Mesendoderm (in vitro differentiated cells): ENCODE measurements at regions not wholly inside any gene's neighbourhood (a gene's known extent, or its start where the extent isn't known, plus 50 kb on each side); places are given as distances from the start of the nearest gene placed in this dataset.

ENCODE experiments used
- DNase-seq: peaks from one replicate; pipeline ENCODE4 v3.0.0; 2013
- H2AK5ac ChIP-seq: 2 replicates; pipeline ENCODE4 v1.6.1; 2013; ENCODE audit warnings: low read length, inconsistent platforms
- H2BK120ac ChIP-seq: 2 replicates; pipeline ENCODE4 v1.6.1; 2013; ENCODE audit warnings: low read depth, mild to moderate bottlenecking, low read length, moderate library complexity, mixed read lengths
- H2BK15ac ChIP-seq: replicated peaks from 2 replicates; pipeline ENCODE4 v1.6.1; 2013; ENCODE audit warnings: low read depth, mild to moderate bottlenecking, moderate library complexity
- H2BK5ac ChIP-seq: 2 replicates; pipeline ENCODE4 v1.6.1; 2013; ENCODE audit warnings: low read length, inconsistent platforms
- H3K18ac ChIP-seq: 2 replicates; pipeline ENCODE4 v1.6.1; 2013; ENCODE audit warnings: mild to moderate bottlenecking, low read length, mixed read lengths
- H3K23ac ChIP-seq: one replicate; pipeline ENCODE4 v1.6.1; 2013; ENCODE audit warnings: low read length
- H3K27ac ChIP-seq: 2 replicates; pipeline ENCODE4 v1.5.1; 2013; ENCODE audit warnings: low read depth, mild to moderate bottlenecking, inconsistent platforms, low read length, moderate library complexity
- H3K27me3 ChIP-seq: 2 replicates; pipeline ENCODE4 v1.6.1; 2013; ENCODE audit warnings: low read length, control low read depth, mild to moderate bottlenecking, inconsistent platforms; ENCODE audit not compliant: insufficient read depth, poor library complexity
- H3K36me3 ChIP-seq: 2 replicates; pipeline ENCODE4 v1.6.1; 2013; ENCODE audit warnings: low read length, inconsistent platforms; ENCODE audit not compliant: control insufficient read depth, insufficient read depth
- H3K4ac ChIP-seq: one replicate; pipeline ENCODE4 v1.6.1; 2013; ENCODE audit warnings: low read depth, mild to moderate bottlenecking, low read length, moderate library complexity
- H3K4me1 ChIP-seq: 2 replicates; pipeline ENCODE4 v1.6.1; 2013; ENCODE audit warnings: low read depth, low read length, inconsistent platforms; ENCODE audit not compliant: control insufficient read depth
- H3K4me2 ChIP-seq: 2 replicates; pipeline ENCODE4 v1.6.1; 2013; ENCODE audit warnings: low read length
- H3K4me3 ChIP-seq: 2 replicates; pipeline ENCODE4 v1.5.1; 2013; ENCODE audit warnings: mild to moderate bottlenecking, low read length
- H3K56ac ChIP-seq: one replicate; pipeline ENCODE4 v1.6.1; 2013; ENCODE audit warnings: low read length
- H3K79me1 ChIP-seq: 2 replicates; pipeline ENCODE4 v1.6.1; 2013; ENCODE audit warnings: low read length, inconsistent platforms
- H3K79me2 ChIP-seq: 2 replicates; pipeline ENCODE4 v1.6.1; 2013; ENCODE audit warnings: mild to moderate bottlenecking, low read length; ENCODE audit not compliant: control insufficient read depth, insufficient read depth
- H3K9ac ChIP-seq: 2 replicates; pipeline ENCODE4 v1.6.1; 2013; ENCODE audit warnings: low read length, inconsistent platforms
- H4K5ac ChIP-seq: one replicate; pipeline ENCODE4 v1.6.1; 2013; ENCODE audit warnings: low read length
- H4K8ac ChIP-seq: one replicate; pipeline ENCODE4 v1.6.1; 2013; ENCODE audit warnings: low read depth, mild to moderate bottlenecking, control low read depth, low read length, moderate library complexity
- WGBS: extraction: QIAGEN DNeasy Blood & Tissue Kit; methylation state at CpG from one replicate; pipeline ENCODE4 v1.1.7; 2013; ENCODE audit warnings: low lambda C conversion rate, missing lambda C conversion rate; ENCODE audit not compliant: insufficient coverage; ENCODE audit errors: extremely low coverage; 5-methylcytosine and 5-hydroxymethylcytosine counted together

DNA sequence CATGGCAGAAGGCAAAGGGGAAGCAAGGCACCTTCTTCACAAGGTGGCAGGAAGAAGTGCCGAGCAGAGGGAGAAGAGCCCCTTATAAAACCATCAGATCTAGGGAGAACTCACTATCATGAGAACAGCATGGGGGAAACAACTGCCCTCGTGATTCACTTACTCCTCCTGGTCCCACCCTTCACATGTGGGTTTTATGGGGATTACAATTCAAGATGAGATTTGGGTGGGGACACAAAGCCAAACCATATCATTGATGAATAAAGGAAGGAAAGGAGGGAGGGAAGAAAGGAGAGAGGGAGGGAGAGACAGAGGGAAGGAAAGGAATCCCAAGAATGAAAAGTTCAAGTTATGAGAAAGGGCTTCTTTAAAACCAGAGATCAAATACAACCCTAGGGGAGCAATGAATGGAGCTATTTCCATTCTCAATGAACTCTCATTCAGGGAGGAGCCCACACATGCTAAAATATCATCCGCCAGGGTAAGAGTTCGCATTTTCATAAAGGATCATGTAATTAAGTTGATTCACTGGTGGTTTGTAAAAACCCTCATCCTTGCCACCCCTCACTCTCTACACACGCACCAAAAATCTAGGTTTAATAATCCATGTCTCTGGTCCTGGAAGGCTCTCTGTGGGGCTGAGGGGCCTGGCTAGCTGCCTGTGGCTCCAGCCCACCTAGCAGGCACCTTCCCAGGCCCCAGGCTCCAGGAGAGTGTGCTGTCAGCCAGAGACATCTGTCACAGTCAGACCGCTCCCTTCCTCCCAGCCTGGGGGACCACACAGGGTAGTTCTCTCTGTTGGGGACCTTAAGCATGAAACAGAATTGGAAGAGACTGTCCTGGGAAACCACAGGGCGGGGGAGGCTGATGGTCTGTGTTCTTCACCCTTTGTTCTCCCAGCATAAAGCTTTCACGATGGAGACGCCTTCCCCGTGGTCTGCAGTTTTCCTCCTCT, 94.0 kb downstream of the CCDC185 start:
- no peak overlapping the region for H3K4me2 ChIP-seq
- no peak overlapping the region for H3K23ac ChIP-seq
- no peak overlapping the region for H3K4me3 ChIP-seq
- H3K9ac ChIP-seq = no peak overlapping the region
- H3K4ac ChIP-seq = no peak overlapping the region
- H2BK120ac ChIP-seq = no peak overlapping the region
- H3K27ac ChIP-seq = no peak overlapping the region
- H4K8ac ChIP-seq = no peak overlapping the region
- no peak overlapping the region for H2BK15ac ChIP-seq
- H4K5ac ChIP-seq = no peak overlapping the region
- H3K79me2 ChIP-seq = no peaks in the 10 kb centered on the region
- DNase-seq = no peak
- H3K4me1 ChIP-seq = no peaks in the 10 kb centered on the region
- no peaks in the 10 kb centered on the region for H3K27me3 ChIP-seq
- no peak overlapping the region for H2AK5ac ChIP-seq
- WGBS = no CpG with 5 or more reads among the region's 10 CpGs
- H2BK5ac ChIP-seq = no peak overlapping the region
- H3K18ac ChIP-seq = no peak overlapping the region
- H3K36me3 ChIP-seq = no peaks in the 10 kb centered on the region
- H3K56ac ChIP-seq = no peak overlapping the region
- H3K79me1 ChIP-seq = no peaks in the 10 kb centered on the region

DNA sequence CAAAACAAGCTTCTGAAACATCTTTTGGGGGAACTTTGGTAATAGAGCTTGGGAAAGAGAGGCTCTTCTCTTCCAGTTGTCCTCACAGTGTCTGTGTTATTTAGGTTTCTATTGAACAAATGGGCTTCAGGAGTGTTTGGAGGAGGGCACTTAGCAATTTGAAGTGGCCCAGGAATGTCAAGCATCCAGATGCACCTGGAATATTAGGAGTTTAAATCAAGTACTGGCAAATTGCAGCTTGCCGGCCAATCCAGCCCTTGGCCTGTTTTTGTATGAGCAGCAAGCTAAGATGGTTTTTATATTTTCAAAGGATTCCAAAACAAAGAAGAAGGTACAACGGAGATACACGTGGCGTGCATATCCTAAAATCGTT, 94.7 kb downstream of the CCDC185 start:
- Histone ChIP-seq H3K27me3 (no peaks in the 10 kb centered on the region), H2BK15ac (no peak overlapping the region), H3K18ac (no peak overlapping the region), H2BK120ac (no peak overlapping the region), H3K23ac (no peak overlapping the region), H2AK5ac (no peak overlapping the region), H4K5ac (no peak overlapping the region), H3K4me3 (no peak overlapping the region), H3K56ac (no peak overlapping the region), H3K27ac (no peak overlapping the region), H3K79me1 (no peaks in the 10 kb centered on the region), H4K8ac (no peak overlapping the region), H3K4me2 (no peak overlapping the region), H3K4ac (no peak overlapping the region), H3K79me2 (no peaks in the 10 kb centered on the region), H3K36me3 (no peaks in the 10 kb centered on the region), H2BK5ac (no peak overlapping the region), H3K4me1 (no peaks in the 10 kb centered on the region), H3K9ac (no peak overlapping the region)
- no peak for DNase-seq
- WGBS = no CpG with 5 or more reads among the region's 5 CpGs

GRCh38 chr1:223489439-223489838, 96.2 kb downstream of the CCDC185 start:
- no peak overlapping the region for H2BK15ac ChIP-seq
- H3K36me3 ChIP-seq = no peaks in the 10 kb centered on the region
- no peak overlapping the region for H2AK5ac ChIP-seq
- no peak overlapping the region for H3K23ac ChIP-seq
- H3K18ac ChIP-seq = no peak overlapping the region
- WGBS = no CpG with 5 or more reads among the region's 5 CpGs
- H3K27ac ChIP-seq = no peak overlapping the region
- H3K9ac ChIP-seq = no peak overlapping the region
- no peak overlapping the region for H3K4me2 ChIP-seq
- no peaks in the 10 kb centered on the region for H3K27me3 ChIP-seq
- no peak overlapping the region for H3K56ac ChIP-seq
- DNase-seq = no peak
- H3K79me1 ChIP-seq = no peaks in the 10 kb centered on the region
- H4K5ac ChIP-seq = no peak overlapping the region
- H2BK5ac ChIP-seq = no peak overlapping the region
- no peak overlapping the region for H3K4ac ChIP-seq
- H3K4me1 ChIP-seq = no peaks in the 10 kb centered on the region
- no peak overlapping the region for H4K8ac ChIP-seq
- H3K79me2 ChIP-seq = no peaks in the 10 kb centered on the region
- no peak overlapping the region for H2BK120ac ChIP-seq
- no peak overlapping the region for H3K4me3 ChIP-seq

- Histone ChIP-seq H3K79me1 (no peaks in the 10 kb centered on the region), H2BK120ac (no peak overlapping the region), H3K27me3 (no peaks in the 10 kb centered on the region), H3K4me2 (no peak overlapping the region), H3K4ac (no peak overlapping the region), H2AK5ac (no peak overlapping the region), H3K36me3 (no peaks in the 10 kb centered on the region), H2BK15ac (no peak overlapping the region), H3K4me3 (no peak overlapping the region), H2BK5ac (no peak overlapping the region), H3K27ac (no peak overlapping the region), H3K9ac (no peak overlapping the region), H3K18ac (no peak overlapping the region), H3K79me2 (no peaks in the 10 kb centered on the region), H3K4me1 (no peaks in the 10 kb centered on the region), H4K5ac (no peak overlapping the region), H3K56ac (no peak overlapping the region), H3K23ac (no peak overlapping the region), H4K8ac (no peak overlapping the region)
- WGBS = no CpG with 5 or more reads among the region's 3 CpGs
- no peak for DNase-seq
Measured at GRCh38 chr1:223490256-223490655, 97.0 kb downstream of the CCDC185 start.
